HL-60 (cell line): ENCODE measurements at regions not wholly inside any gene's neighbourhood (a gene's known extent, or its start where the extent isn't known, plus 50 kb on each side); places are given as distances from the start of the nearest gene placed in this dataset.

Source experiments
- DNase-seq, 2 experiments: peaks; one replicate each; pipeline ENCODE4 v3.0.0-alpha.2; 2010 to 2020; ENCODE audit warnings: low read depth in 1 of 2, low spot score in 1 of 2
- H3K27ac ChIP-seq: fragments of 250-450 bp; sonication (Bioruptor Pico); replicated peaks from 2 replicates; pipeline ENCODE4 v1.5.1; 2020; ENCODE audit warnings: mild to moderate bottlenecking, moderate library complexity
- H3K27me3 ChIP-seq: fragments of 250-450 bp; sonication (Bioruptor Pico); 2 replicates; pipeline ENCODE4 v1.5.1; 2021; ENCODE audit warnings: mild to moderate bottlenecking, moderate library complexity; ENCODE audit not compliant: insufficient read depth, poor library complexity, severe bottlenecking
- H3K4me3 ChIP-seq: replicated peaks from 2 replicates; pipeline ENCODE4 v1.5.1; 2011; ENCODE audit warnings: mild to moderate bottlenecking, control low read depth, low read length; ENCODE audit not compliant: insufficient read depth
- CTCF ChIP-seq: IDR thresholded peaks from one replicate; pipeline ENCODE4 v1.5.1; 2011; ENCODE audit warnings: low read length, control low read depth, inconsistent platforms; ENCODE audit not compliant: insufficient read depth
- GABPA ChIP-seq: IDR thresholded peaks from 2 replicates; pipeline ENCODE4 v1.6.1; 2012; ENCODE audit warnings: low read depth
- POLR2AphosphoS5 ChIP-seq: IDR thresholded peaks from 2 replicates; pipeline ENCODE4 v1.6.1; 2012; ENCODE audit warnings: low read depth
- REST ChIP-seq: IDR thresholded peaks from 2 replicates; pipeline ENCODE4 v1.6.1; 2012; ENCODE audit warnings: low read depth; ENCODE audit not compliant: insufficient replicate concordance
- SPI1 ChIP-seq: IDR thresholded peaks from 2 replicates; pipeline ENCODE4 v1.6.1; 2012; ENCODE audit warnings: low read depth, mild to moderate bottlenecking, borderline replicate concordance

DNA sequence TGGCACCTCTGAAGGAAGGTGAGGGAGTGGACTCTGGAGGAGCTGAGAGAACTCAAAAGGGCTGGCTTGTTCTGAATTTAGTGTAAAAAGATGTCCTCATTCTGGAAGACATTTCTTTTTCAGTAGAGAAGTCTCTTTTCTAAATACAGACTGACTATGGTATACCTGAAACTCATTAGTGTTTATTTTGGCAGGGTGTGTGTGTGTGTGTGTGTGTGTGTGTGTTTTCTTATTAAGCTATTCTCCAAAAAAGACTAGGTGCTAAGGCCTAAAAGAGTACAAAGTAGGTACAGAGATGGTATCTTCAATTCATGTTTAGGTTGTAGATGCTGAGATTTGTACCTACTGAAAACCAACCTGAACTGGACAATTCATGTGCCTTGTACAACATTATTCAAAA is 196.4 kb downstream of the SPRY2 start:
- DNase-seq, result no peak
- H3K27ac ChIP-seq, result no peak overlapping the region
- H3K27me3 ChIP-seq, result no peaks in the 10 kb centered on the region
- no peak overlapping the region for H3K4me3 ChIP-seq
- TF ChIP-seq GABPA, result no peak
- TF ChIP-seq REST, result no peak
- no peak for TF ChIP-seq CTCF
- no peak for TF ChIP-seq POLR2AphosphoS5
- TF ChIP-seq SPI1, result no peak

GRCh38 chr13:80141123-80141849 is 199.6 kb downstream of the SPRY2 start:
- TF ChIP-seq POLR2AphosphoS5, result no peak
- no peak for TF ChIP-seq REST
- TF ChIP-seq GABPA, result no peak
- TF ChIP-seq SPI1, result no peak
- no peak for TF ChIP-seq CTCF
- Histone ChIP-seq H3K4me3 (no peak overlapping the region), H3K27me3 (no peaks in the 10 kb centered on the region), H3K27ac (no peak overlapping the region)
- no peak for DNase-seq

DNA sequence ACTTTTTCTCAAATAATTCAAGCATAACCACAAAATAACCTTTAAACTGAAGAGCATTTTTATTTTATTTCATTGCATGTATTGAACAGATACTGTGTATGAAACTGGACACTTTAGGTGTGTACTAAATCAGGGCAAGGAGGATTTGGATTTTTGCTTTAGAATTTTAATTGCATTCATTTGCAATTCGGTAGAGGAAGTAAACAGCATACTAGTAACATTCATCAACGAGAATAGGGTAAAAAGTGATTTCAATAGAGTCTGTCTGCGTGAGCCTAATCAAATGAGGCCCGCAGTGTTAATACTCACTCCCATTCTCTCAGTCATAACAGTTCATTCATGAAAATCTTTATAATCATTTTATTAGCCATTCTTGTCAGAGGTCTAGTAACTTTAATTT is 200.2 kb downstream of the SPRY2 start:
- H3K27me3 ChIP-seq, result no peaks in the 10 kb centered on the region
- no peak for DNase-seq
- TF ChIP-seq POLR2AphosphoS5 (no peak), GABPA (no peak), CTCF (no peak), SPI1 (no peak), REST (no peak)
- H3K4me3 ChIP-seq, result no peak overlapping the region
- no peak overlapping the region for H3K27ac ChIP-seq
